Smooth muscle cell (in vitro differentiated cells): ENCODE measurements at regions not wholly inside any gene's neighbourhood (a gene's known extent, or its start where the extent isn't known, plus 50 kb on each side); places are given as distances from the start of the nearest gene placed in this dataset.
A peak's percentile ranks its signal among the peaks of the same experiment; 100 is the strongest.

ENCODE experiments used
- DNase-seq: peaks from one replicate; lab custom pipeline; 2025; ENCODE audit not compliant: unreplicated experiment; lab: John Stamatoyannopoulos, UW
- H2AFZ ChIP-seq: fragments of 200-600 bp; sonication (generic); 2 replicates; pipeline ENCODE4 v1.6.0; 2016; ENCODE audit warnings: antibody characterized with exemption, low read depth, mild to moderate bottlenecking
- H3F3A ChIP-seq: fragments of 200-600 bp; sonication (generic); 2 replicates; pipeline ENCODE4 v1.6.0; 2017; ENCODE audit warnings: antibody characterized with exemption, low read depth
- H3K27ac ChIP-seq: fragments of 200-600 bp; sonication (generic); 2 replicates; pipeline ENCODE4 v1.5.1; 2016; ENCODE audit warnings: low read depth, mild to moderate bottlenecking
- H3K27me3 ChIP-seq: fragments of 200-600 bp; sonication (generic); 2 replicates; pipeline ENCODE4 v1.6.1; 2016; ENCODE audit warnings: low read depth, mild to moderate bottlenecking
- H3K36me3 ChIP-seq: fragments of 200-600 bp; sonication (generic); 2 replicates; pipeline ENCODE4 v1.5.1; 2016; ENCODE audit warnings: low read depth
- H3K4me1 ChIP-seq: fragments of 200-600 bp; sonication (generic); 2 replicates; pipeline ENCODE4 v1.5.1; 2016; ENCODE audit warnings: low read depth
- H3K4me2 ChIP-seq: fragments of 200-600 bp; sonication (generic); 2 replicates; pipeline ENCODE4 v1.6.0; 2016; ENCODE audit warnings: mild to moderate bottlenecking
- H3K4me3 ChIP-seq: fragments of 200-600 bp; sonication (generic); 2 replicates; pipeline ENCODE4 v1.5.1; 2016; ENCODE audit warnings: mild to moderate bottlenecking
- H3K79me2 ChIP-seq: fragments of 200-600 bp; sonication (generic); 2 replicates; pipeline ENCODE4 v1.6.0; 2016; ENCODE audit warnings: low read depth, mild to moderate bottlenecking
- H3K9ac ChIP-seq: fragments of 200-600 bp; sonication (generic); 2 replicates; pipeline ENCODE4 v1.6.0; 2016; ENCODE audit warnings: low read depth
- H3K9me3 ChIP-seq: fragments of 200-600 bp; sonication (generic); replicated peaks from 2 replicates; pipeline ENCODE4 v1.5.1; 2016; ENCODE audit warnings: low read depth
- H4K20me1 ChIP-seq: fragments of 200-600 bp; sonication (generic); 2 replicates; pipeline ENCODE4 v1.6.0; 2016; ENCODE audit warnings: low read depth
- WGBS: methylation state at CpG from one replicate; pipeline ENCODE4 v1.1.7; 2016; ENCODE audit warnings: low lambda C conversion rate; 5-methylcytosine and 5-hydroxymethylcytosine counted together
- TF ChIP-seq, protein P1 (sequence below): fragments of 200-600 bp; sonication (generic); IDR thresholded peaks from 2 replicates; pipeline ENCODE4 v1.5.1; 2017; ENCODE audit warnings: borderline replicate concordance, mild to moderate bottlenecking, antibody characterized with exemption; ENCODE audit not compliant: insufficient read depth, poor library complexity, severe bottlenecking

DNA sequence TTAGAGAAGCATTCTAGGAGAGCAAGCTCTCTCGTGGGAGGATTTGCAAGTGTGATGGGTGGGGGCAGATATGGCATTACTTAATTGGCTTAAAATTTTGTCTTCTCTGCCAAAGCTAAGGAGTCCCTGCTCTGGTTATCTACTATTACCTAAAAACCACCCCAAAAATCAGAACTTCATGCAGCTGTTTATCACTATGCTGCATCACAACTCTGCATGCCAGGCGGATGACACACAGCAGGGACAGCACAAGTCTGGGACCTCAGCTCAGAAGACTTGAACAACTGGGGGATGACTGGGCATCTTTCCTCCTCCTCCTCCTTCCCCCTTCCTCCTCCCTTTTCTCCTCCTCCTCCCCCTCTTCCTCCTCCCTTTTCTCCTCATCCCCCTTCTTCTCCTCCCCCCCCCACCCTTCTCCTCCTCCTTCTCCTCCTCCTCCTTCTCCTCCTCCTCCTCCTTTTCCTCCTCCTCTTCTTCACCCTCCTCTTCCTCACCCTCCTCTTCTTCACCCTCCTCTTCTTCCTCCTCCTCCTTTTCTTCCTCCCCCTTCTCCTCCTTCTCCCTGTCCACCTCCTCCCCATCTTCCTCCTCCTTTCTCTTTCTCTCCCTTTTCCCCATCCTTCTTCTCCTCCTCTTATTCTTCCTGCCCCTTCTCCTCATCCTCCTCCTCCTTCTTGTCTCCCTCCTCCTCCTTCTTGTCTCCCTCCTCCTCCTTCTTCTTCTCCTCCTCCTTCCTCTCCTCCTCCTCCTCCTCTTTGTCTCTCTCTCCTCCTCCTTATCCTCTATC lies 218.6 kb upstream of the PMEPA1 start:
- no peaks in the 10 kb centered on the region for H3F3A ChIP-seq
- H3K36me3 ChIP-seq, result no peaks in the 10 kb centered on the region
- H3K4me2 ChIP-seq, result peak overlapping the region; percentile 53
- H3K27ac ChIP-seq, result peak overlapping the region; percentile 70
- H2AFZ ChIP-seq, result no peak overlapping the region
- no peak overlapping the region for H3K9ac ChIP-seq
- TF ChIP-seq, protein P1, sequence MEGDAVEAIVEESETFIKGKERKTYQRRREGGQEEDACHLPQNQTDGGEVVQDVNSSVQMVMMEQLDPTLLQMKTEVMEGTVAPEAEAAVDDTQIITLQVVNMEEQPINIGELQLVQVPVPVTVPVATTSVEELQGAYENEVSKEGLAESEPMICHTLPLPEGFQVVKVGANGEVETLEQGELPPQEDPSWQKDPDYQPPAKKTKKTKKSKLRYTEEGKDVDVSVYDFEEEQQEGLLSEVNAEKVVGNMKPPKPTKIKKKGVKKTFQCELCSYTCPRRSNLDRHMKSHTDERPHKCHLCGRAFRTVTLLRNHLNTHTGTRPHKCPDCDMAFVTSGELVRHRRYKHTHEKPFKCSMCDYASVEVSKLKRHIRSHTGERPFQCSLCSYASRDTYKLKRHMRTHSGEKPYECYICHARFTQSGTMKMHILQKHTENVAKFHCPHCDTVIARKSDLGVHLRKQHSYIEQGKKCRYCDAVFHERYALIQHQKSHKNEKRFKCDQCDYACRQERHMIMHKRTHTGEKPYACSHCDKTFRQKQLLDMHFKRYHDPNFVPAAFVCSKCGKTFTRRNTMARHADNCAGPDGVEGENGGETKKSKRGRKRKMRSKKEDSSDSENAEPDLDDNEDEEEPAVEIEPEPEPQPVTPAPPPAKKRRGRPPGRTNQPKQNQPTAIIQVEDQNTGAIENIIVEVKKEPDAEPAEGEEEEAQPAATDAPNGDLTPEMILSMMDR, result no peak
- H3K9me3 ChIP-seq, result no peaks in the 10 kb centered on the region
- 24% methylated on average over 2 of the region's 2 CpGs for WGBS
- H3K79me2 ChIP-seq, result no peaks in the 10 kb centered on the region
- no peaks in the 10 kb centered on the region for H3K4me1 ChIP-seq
- no peaks in the 10 kb centered on the region for H3K27me3 ChIP-seq
- H3K4me3 ChIP-seq, result no peak overlapping the region
- H4K20me1 ChIP-seq, result no peaks in the 10 kb centered on the region
- no peak for DNase-seq

DNA sequence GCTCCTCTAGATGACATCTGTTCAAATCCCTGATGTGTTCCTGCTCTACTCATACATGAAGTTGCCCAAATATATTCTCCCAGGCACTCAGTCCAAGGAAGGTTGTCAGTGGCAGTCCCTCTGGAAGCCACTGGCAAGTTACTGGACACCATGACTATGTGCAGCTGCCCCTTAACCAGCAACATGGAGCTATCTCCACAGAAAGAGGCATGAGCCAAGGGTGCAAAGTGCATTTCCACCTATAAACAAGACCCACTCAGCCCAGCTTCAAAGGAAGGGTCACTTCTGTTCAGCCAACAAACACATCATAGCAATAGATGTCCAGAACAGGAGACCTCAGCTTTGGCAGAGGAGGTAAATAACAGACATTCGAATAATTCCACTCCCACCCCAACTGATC lies 217.6 kb upstream of the PMEPA1 start:
- no peaks in the 10 kb centered on the region for H3F3A ChIP-seq
- no peaks in the 10 kb centered on the region for H3K4me1 ChIP-seq
- H3K4me3 ChIP-seq, result no peak overlapping the region
- no peak overlapping the region for H3K9ac ChIP-seq
- DNase-seq, result no peak
- 90% methylated on average over 1 of the region's 1 CpG for WGBS
- H3K9me3 ChIP-seq, result no peaks in the 10 kb centered on the region
- no peak overlapping the region for H2AFZ ChIP-seq
- no peak overlapping the region for H3K4me2 ChIP-seq
- TF ChIP-seq, protein P1, result no peak
- no peaks in the 10 kb centered on the region for H3K36me3 ChIP-seq
- H4K20me1 ChIP-seq, result no peaks in the 10 kb centered on the region
- H3K27ac ChIP-seq, result peak overlapping the region; percentile 70
- no peaks in the 10 kb centered on the region for H3K79me2 ChIP-seq
- no peaks in the 10 kb centered on the region for H3K27me3 ChIP-seq

DNA sequence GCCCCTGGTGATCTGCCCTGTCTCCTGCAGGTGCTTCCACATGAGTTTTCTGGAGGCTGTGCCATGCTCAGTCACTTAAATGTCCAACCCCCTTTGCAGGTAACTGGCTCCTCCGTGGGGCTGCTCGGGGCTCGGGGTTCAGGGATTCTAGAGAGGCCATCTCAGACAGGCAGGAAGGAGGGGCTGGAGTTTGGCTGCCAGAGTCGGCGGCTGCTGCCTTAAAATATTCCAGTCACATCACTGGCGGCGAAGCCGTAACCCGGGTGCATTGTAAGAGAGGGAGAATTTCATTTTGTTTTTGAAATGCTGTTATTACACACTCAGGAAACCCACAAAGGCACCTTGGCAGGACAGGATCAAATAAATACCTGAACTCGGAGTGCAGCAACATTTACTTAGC lies 212.9 kb upstream of the PMEPA1 start:
- no peaks in the 10 kb centered on the region for H3K36me3 ChIP-seq
- no peak overlapping the region for H2AFZ ChIP-seq
- 87% methylated on average over 10 of the region's 10 CpGs for whole genome bisulfite sequencing
- no peaks in the 10 kb centered on the region for H3K4me1 ChIP-seq
- no peaks in the 10 kb centered on the region for H3F3A ChIP-seq
- no peak overlapping the region for H3K9ac ChIP-seq
- no peaks in the 10 kb centered on the region for H3K79me2 ChIP-seq
- DNase-seq, result no peak
- TF ChIP-seq, protein P1, result no peak
- no peaks in the 10 kb centered on the region for H4K20me1 ChIP-seq
- no peaks in the 10 kb centered on the region for H3K27me3 ChIP-seq
- H3K9me3 ChIP-seq, result no peaks in the 10 kb centered on the region
- no peak overlapping the region for H3K4me3 ChIP-seq
- H3K27ac ChIP-seq, result no peak overlapping the region
- H3K4me2 ChIP-seq, result no peak overlapping the region

DNA sequence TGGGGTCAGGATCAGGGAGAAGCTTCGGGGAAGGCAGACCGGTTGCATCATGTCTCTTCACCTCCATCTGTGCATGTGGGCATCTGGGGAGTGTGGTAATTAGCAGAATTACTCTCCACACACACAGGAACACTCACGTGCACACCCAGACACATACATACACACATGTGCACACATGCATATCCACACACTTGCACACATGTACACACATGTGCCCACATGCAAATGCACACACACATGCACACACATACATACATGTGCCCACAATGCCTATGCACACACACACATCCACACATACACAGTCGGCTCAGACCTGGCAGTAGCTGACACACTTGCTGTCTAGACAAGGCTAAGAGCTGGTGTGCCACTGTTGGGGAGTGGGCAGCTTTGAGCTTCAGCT lies 212.3 kb upstream of the PMEPA1 start:
- H3K4me3 ChIP-seq, result no peak overlapping the region
- DNase-seq, result no peak
- no peaks in the 10 kb centered on the region for H3K27me3 ChIP-seq
- no peak overlapping the region for H2AFZ ChIP-seq
- 86% methylated on average over 4 of the region's 4 CpGs for WGBS
- no peak overlapping the region for H3K27ac ChIP-seq
- no peak overlapping the region for H3K9ac ChIP-seq
- no peaks in the 10 kb centered on the region for H3K4me1 ChIP-seq
- H3F3A ChIP-seq, result no peaks in the 10 kb centered on the region
- no peaks in the 10 kb centered on the region for H3K9me3 ChIP-seq
- no peaks in the 10 kb centered on the region for H3K36me3 ChIP-seq
- H3K4me2 ChIP-seq, result no peak overlapping the region
- no peaks in the 10 kb centered on the region for H3K79me2 ChIP-seq
- TF ChIP-seq, protein P1, result no peak
- H4K20me1 ChIP-seq, result no peaks in the 10 kb centered on the region
